ENCODE measurements at regions not wholly inside any gene's neighbourhood (a gene's known extent, or its start where the extent isn't known, plus 50 kb on each side); places are given as distances from the start of the nearest gene placed in this dataset.

GRCh38 chr4:56212774-56213173 is 174.5 kb downstream of the AASDH start:
- Histone ChIP-seq H3K27ac (ENCODE audit: low read length) (no peak overlapping the region), H3K9ac (ENCODE audit: low read length) (no peak overlapping the region), H3K79me2 (ENCODE audit: low read length) (no peaks in the 10 kb centered on the region), H3K9me3 (ENCODE audit: low read length) (no peaks in the 10 kb centered on the region), H3K4me3 (ENCODE audit: low read length) (no peak overlapping the region), H2AFZ (ENCODE audit: low read length) (no peak overlapping the region), H3K9me2 (replicated peaks; ENCODE audit: insufficient read depth, low read length) (no peaks in the 10 kb centered on the region), H4K20me1 (ENCODE audit: insufficient read depth, low read depth, low read length) (no peaks in the 10 kb centered on the region), H3K36me3 (ENCODE audit: insufficient read depth, low read length) (no peaks in the 10 kb centered on the region), H3K27me3 (ENCODE audit: low read length) (no peaks in the 10 kb centered on the region), H3K4me1 (ENCODE audit: low read length) (no peaks in the 10 kb centered on the region), H3K4me2 (ENCODE audit: low read depth, low read length, poor library complexity, severe bottlenecking) (no peak overlapping the region)
- DNase-seq: no peak

GRCh38 chr4:56211202-56211601 is 176.1 kb downstream of the AASDH start:
- Histone ChIP-seq H3K9ac (ENCODE audit: low read length) (no peak overlapping the region), H2AFZ (ENCODE audit: low read length) (no peak overlapping the region), H4K20me1 (ENCODE audit: insufficient read depth, low read depth, low read length) (no peaks in the 10 kb centered on the region), H3K4me1 (ENCODE audit: low read length) (no peaks in the 10 kb centered on the region), H3K9me2 (replicated peaks; ENCODE audit: insufficient read depth, low read length) (no peaks in the 10 kb centered on the region), H3K27me3 (ENCODE audit: low read length) (no peaks in the 10 kb centered on the region), H3K9me3 (ENCODE audit: low read length) (no peaks in the 10 kb centered on the region), H3K4me2 (ENCODE audit: low read depth, low read length, poor library complexity, severe bottlenecking) (no peak overlapping the region), H3K79me2 (ENCODE audit: low read length) (no peaks in the 10 kb centered on the region), H3K36me3 (ENCODE audit: insufficient read depth, low read length) (no peaks in the 10 kb centered on the region), H3K4me3 (ENCODE audit: low read length) (no peak overlapping the region), H3K27ac (ENCODE audit: low read length) (no peak overlapping the region)
- DNase-seq: no peak

- H3K4me1 ChIP-seq (ENCODE audit: low read length): no peaks in the 10 kb centered on the region
- H3K4me2 ChIP-seq (ENCODE audit: low read depth, low read length, poor library complexity, severe bottlenecking): no peak overlapping the region
- H3K4me3 ChIP-seq (ENCODE audit: low read length): no peak overlapping the region
- no peak for DNase-seq
- H3K9ac ChIP-seq (ENCODE audit: low read length): no peak overlapping the region
- H2AFZ ChIP-seq (ENCODE audit: low read length): no peak overlapping the region
- no peak overlapping the region for H3K27ac ChIP-seq (ENCODE audit: low read length)
- H3K27me3 ChIP-seq (ENCODE audit: low read length): no peaks in the 10 kb centered on the region
- H3K9me3 ChIP-seq (ENCODE audit: low read length): no peaks in the 10 kb centered on the region
- no peaks in the 10 kb centered on the region for H3K9me2 ChIP-seq (replicated peaks; ENCODE audit: insufficient read depth, low read length)
- no peaks in the 10 kb centered on the region for H3K36me3 ChIP-seq (ENCODE audit: insufficient read depth, low read length)
- no peaks in the 10 kb centered on the region for H3K79me2 ChIP-seq (ENCODE audit: low read length)
- H4K20me1 ChIP-seq (ENCODE audit: insufficient read depth, low read depth, low read length): no peaks in the 10 kb centered on the region
These were observed 176.9 kb downstream of the AASDH start for GRCh38 chr4:56210397-56210796.

- H3K36me3 ChIP-seq (ENCODE audit: insufficient read depth, low read length): no peaks in the 10 kb centered on the region
- H2AFZ ChIP-seq (ENCODE audit: low read length): no peak overlapping the region
- no peak for DNase-seq
- no peak overlapping the region for H3K9ac ChIP-seq (ENCODE audit: low read length)
- H3K27me3 ChIP-seq (ENCODE audit: low read length): no peaks in the 10 kb centered on the region
- H3K4me2 ChIP-seq (ENCODE audit: low read depth, low read length, poor library complexity, severe bottlenecking): no peak overlapping the region
- H3K9me2 ChIP-seq (replicated peaks; ENCODE audit: insufficient read depth, low read length): no peaks in the 10 kb centered on the region
- no peaks in the 10 kb centered on the region for H3K79me2 ChIP-seq (ENCODE audit: low read length)
- no peak overlapping the region for H3K4me3 ChIP-seq (ENCODE audit: low read length)
- H4K20me1 ChIP-seq (ENCODE audit: insufficient read depth, low read depth, low read length): no peaks in the 10 kb centered on the region
- H3K4me1 ChIP-seq (ENCODE audit: low read length): no peaks in the 10 kb centered on the region
- H3K9me3 ChIP-seq (ENCODE audit: low read length): no peaks in the 10 kb centered on the region
- no peak overlapping the region for H3K27ac ChIP-seq (ENCODE audit: low read length)
These were observed 177.5 kb downstream of the AASDH start for GRCh38 chr4:56209767-56210166.

GRCh38 chr4:56208103-56208502 is 179.2 kb downstream of the AASDH start:
- H2AFZ ChIP-seq (ENCODE audit: low read length): no peak overlapping the region
- no peak for DNase-seq
- H3K9me3 ChIP-seq (ENCODE audit: low read length): no peaks in the 10 kb centered on the region
- H3K9ac ChIP-seq (ENCODE audit: low read length): no peak overlapping the region
- no peaks in the 10 kb centered on the region for H3K27me3 ChIP-seq (ENCODE audit: low read length)
- H4K20me1 ChIP-seq (ENCODE audit: insufficient read depth, low read depth, low read length): no peaks in the 10 kb centered on the region
- no peak overlapping the region for H3K27ac ChIP-seq (ENCODE audit: low read length)
- H3K36me3 ChIP-seq (ENCODE audit: insufficient read depth, low read length): no peaks in the 10 kb centered on the region
- H3K4me3 ChIP-seq (ENCODE audit: low read length): no peak overlapping the region
- no peaks in the 10 kb centered on the region for H3K4me1 ChIP-seq (ENCODE audit: low read length)
- no peak overlapping the region for H3K4me2 ChIP-seq (ENCODE audit: low read depth, low read length, poor library complexity, severe bottlenecking)
- H3K79me2 ChIP-seq (ENCODE audit: low read length): no peaks in the 10 kb centered on the region
- H3K9me2 ChIP-seq (replicated peaks; ENCODE audit: insufficient read depth, low read length): no peaks in the 10 kb centered on the region

GRCh38 chr4:56206258-56206657 is 181.0 kb downstream of the AASDH start:
- H3K27me3 ChIP-seq (ENCODE audit: low read length): no peaks in the 10 kb centered on the region
- H3K36me3 ChIP-seq (ENCODE audit: insufficient read depth, low read length): no peaks in the 10 kb centered on the region
- no peak overlapping the region for H3K4me3 ChIP-seq (ENCODE audit: low read length)
- no peaks in the 10 kb centered on the region for H3K4me1 ChIP-seq (ENCODE audit: low read length)
- no peaks in the 10 kb centered on the region for H3K79me2 ChIP-seq (ENCODE audit: low read length)
- no peaks in the 10 kb centered on the region for H3K9me2 ChIP-seq (replicated peaks; ENCODE audit: insufficient read depth, low read length)
- no peak overlapping the region for H3K4me2 ChIP-seq (ENCODE audit: low read depth, low read length, poor library complexity, severe bottlenecking)
- no peak overlapping the region for H3K27ac ChIP-seq (ENCODE audit: low read length)
- H3K9me3 ChIP-seq (ENCODE audit: low read length): no peaks in the 10 kb centered on the region
- H3K9ac ChIP-seq (ENCODE audit: low read length): no peak overlapping the region
- H2AFZ ChIP-seq (ENCODE audit: low read length): no peak overlapping the region
- H4K20me1 ChIP-seq (ENCODE audit: insufficient read depth, low read depth, low read length): no peaks in the 10 kb centered on the region
- DNase-seq: no peak

GRCh38 chr4:56200275-56200674 is 187.0 kb downstream of the AASDH start:
- H2AFZ ChIP-seq (ENCODE audit: low read length): no peak overlapping the region
- DNase-seq: no peak

GRCh38 chr4:56198265-56198664 is 189.0 kb downstream of the AASDH start:
- Histone ChIP-seq H2AFZ (ENCODE audit: low read length) (no peak overlapping the region), H3K4me2 (ENCODE audit: low read depth, low read length, poor library complexity, severe bottlenecking) (no peak overlapping the region), H3K36me3 (ENCODE audit: insufficient read depth, low read length) (no peaks in the 10 kb centered on the region), H3K9ac (ENCODE audit: low read length) (no peak overlapping the region), H3K9me3 (ENCODE audit: low read length) (no peaks in the 10 kb centered on the region), H3K4me1 (ENCODE audit: low read length) (no peaks in the 10 kb centered on the region), H3K27ac (ENCODE audit: low read length) (no peak overlapping the region), H3K27me3 (ENCODE audit: low read length) (no peaks in the 10 kb centered on the region), H3K79me2 (ENCODE audit: low read length) (no peaks in the 10 kb centered on the region), H3K9me2 (replicated peaks; ENCODE audit: insufficient read depth, low read length) (no peaks in the 10 kb centered on the region), H4K20me1 (ENCODE audit: insufficient read depth, low read depth, low read length) (no peaks in the 10 kb centered on the region), H3K4me3 (ENCODE audit: low read length) (no peak overlapping the region)
- no peak for DNase-seq

More at GRCh38 chr4:56200275-56200674, 187.0 kb downstream of the AASDH start:
- no peak overlapping the region for H3K27ac ChIP-seq (ENCODE audit: low read length)
- H3K79me2 ChIP-seq (ENCODE audit: low read length): no peaks in the 10 kb centered on the region
- H3K36me3 ChIP-seq (ENCODE audit: insufficient read depth, low read length): no peaks in the 10 kb centered on the region
- no peak overlapping the region for H3K4me3 ChIP-seq (ENCODE audit: low read length)
- H3K9me3 ChIP-seq (ENCODE audit: low read length): no peaks in the 10 kb centered on the region
- H4K20me1 ChIP-seq (ENCODE audit: insufficient read depth, low read depth, low read length): no peaks in the 10 kb centered on the region
- no peaks in the 10 kb centered on the region for H3K4me1 ChIP-seq (ENCODE audit: low read length)
- H3K9ac ChIP-seq (ENCODE audit: low read length): no peak overlapping the region
- no peak overlapping the region for H3K4me2 ChIP-seq (ENCODE audit: low read depth, low read length, poor library complexity, severe bottlenecking)
- H3K9me2 ChIP-seq (replicated peaks; ENCODE audit: insufficient read depth, low read length): no peaks in the 10 kb centered on the region
- no peaks in the 10 kb centered on the region for H3K27me3 ChIP-seq (ENCODE audit: low read length)

- DNase-seq: no peak
- H3K4me3 ChIP-seq (ENCODE audit: low read length): no peak overlapping the region
These were observed 189.9 kb downstream of the AASDH start for GRCh38 chr4:56197387-56197786.

More at GRCh38 chr4:56197387-56197786, 189.9 kb downstream of the AASDH start:
- Histone ChIP-seq H3K4me2 (ENCODE audit: low read depth, low read length, poor library complexity, severe bottlenecking) (no peak overlapping the region), H3K9me2 (replicated peaks; ENCODE audit: insufficient read depth, low read length) (no peaks in the 10 kb centered on the region), H4K20me1 (ENCODE audit: insufficient read depth, low read depth, low read length) (no peaks in the 10 kb centered on the region), H3K79me2 (ENCODE audit: low read length) (no peaks in the 10 kb centered on the region), H3K4me1 (ENCODE audit: low read length) (no peaks in the 10 kb centered on the region), H3K9ac (ENCODE audit: low read length) (no peak overlapping the region), H3K9me3 (ENCODE audit: low read length) (no peaks in the 10 kb centered on the region), H3K36me3 (ENCODE audit: insufficient read depth, low read length) (no peaks in the 10 kb centered on the region), H3K27ac (ENCODE audit: low read length) (no peak overlapping the region), H3K27me3 (ENCODE audit: low read length) (no peaks in the 10 kb centered on the region), H2AFZ (ENCODE audit: low read length) (no peak overlapping the region)
